Glutamatergic neuron (in vitro differentiated cells): ENCODE measurements at regions not wholly inside any gene's neighbourhood (a gene's known extent, or its start where the extent isn't known, plus 50 kb on each side); places are given as distances from the start of the nearest gene placed in this dataset.

ENCODE experiments used
- DNase-seq: peaks from one replicate; pipeline ENCODE4 v3.0.0; 2022
- H3K27ac Mint-ChIP-seq: one replicate; pipeline ENCODE4 v1.8.0; 2020; ENCODE audit warnings: mild to moderate bottlenecking, mixed read lengths, inconsistent platforms; ENCODE audit not compliant: unreplicated experiment
- H3K27me3 Mint-ChIP-seq: one replicate; pipeline ENCODE4 v1.8.0; 2020; ENCODE audit warnings: mild to moderate bottlenecking, moderate library complexity, mixed read lengths, inconsistent platforms; ENCODE audit not compliant: unreplicated experiment
- H3K36me3 Mint-ChIP-seq: one replicate; pipeline ENCODE4 v1.8.0; 2020; ENCODE audit warnings: mild to moderate bottlenecking, mixed read lengths, inconsistent platforms; ENCODE audit not compliant: unreplicated experiment
- H3K4me1 Mint-ChIP-seq: one replicate; pipeline ENCODE4 v1.8.0; 2020; ENCODE audit warnings: mild to moderate bottlenecking, low read depth, mixed read lengths, inconsistent platforms; ENCODE audit not compliant: unreplicated experiment
- H3K4me3 Mint-ChIP-seq: one replicate; pipeline ENCODE4 v1.8.0; 2020; ENCODE audit warnings: mild to moderate bottlenecking, mixed read lengths, inconsistent platforms; ENCODE audit not compliant: unreplicated experiment
- H3K9me3 Mint-ChIP-seq: one replicate; pipeline ENCODE4 v1.8.0; 2020; ENCODE audit warnings: mild to moderate bottlenecking, moderate library complexity, mixed read lengths, inconsistent platforms; ENCODE audit not compliant: unreplicated experiment
- TF ChIP-seq, protein P1 (sequence below): fragments of 200-600 bp; sonication (generic); IDR thresholded peaks from one replicate; pipeline ENCODE4 v1.5.0; 2021; ENCODE audit not compliant: partially characterized antibody, unreplicated experiment

DNA sequence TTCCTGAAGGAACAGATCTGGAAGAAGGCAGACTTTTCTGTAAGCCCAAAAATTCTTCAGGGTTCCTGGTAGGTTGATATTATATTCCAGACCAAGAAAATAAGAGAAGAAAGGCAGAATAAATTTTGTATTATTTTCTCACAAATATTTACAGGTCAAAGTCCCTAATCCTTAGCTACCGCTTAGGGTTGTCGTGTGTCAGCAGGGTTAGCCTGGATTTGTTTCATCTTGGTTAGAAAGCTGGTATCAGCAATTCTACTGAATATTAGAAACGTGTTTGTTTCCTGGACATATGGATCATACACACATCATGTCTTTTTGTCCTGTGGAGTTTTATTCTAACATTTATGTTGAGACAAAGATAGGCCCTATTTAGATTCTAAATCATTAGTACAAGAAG, 232.9 kb upstream of the CXXC4 start:
- Mint-ChIP-seq H3K27ac (no peak overlapping the region), H3K36me3 (no peaks in the 10 kb centered on the region), H3K9me3 (no peaks in the 10 kb centered on the region), H3K4me1 (no peaks in the 10 kb centered on the region), H3K27me3 (no peaks in the 10 kb centered on the region), H3K4me3 (no peak overlapping the region)
- TF ChIP-seq, protein P1, sequence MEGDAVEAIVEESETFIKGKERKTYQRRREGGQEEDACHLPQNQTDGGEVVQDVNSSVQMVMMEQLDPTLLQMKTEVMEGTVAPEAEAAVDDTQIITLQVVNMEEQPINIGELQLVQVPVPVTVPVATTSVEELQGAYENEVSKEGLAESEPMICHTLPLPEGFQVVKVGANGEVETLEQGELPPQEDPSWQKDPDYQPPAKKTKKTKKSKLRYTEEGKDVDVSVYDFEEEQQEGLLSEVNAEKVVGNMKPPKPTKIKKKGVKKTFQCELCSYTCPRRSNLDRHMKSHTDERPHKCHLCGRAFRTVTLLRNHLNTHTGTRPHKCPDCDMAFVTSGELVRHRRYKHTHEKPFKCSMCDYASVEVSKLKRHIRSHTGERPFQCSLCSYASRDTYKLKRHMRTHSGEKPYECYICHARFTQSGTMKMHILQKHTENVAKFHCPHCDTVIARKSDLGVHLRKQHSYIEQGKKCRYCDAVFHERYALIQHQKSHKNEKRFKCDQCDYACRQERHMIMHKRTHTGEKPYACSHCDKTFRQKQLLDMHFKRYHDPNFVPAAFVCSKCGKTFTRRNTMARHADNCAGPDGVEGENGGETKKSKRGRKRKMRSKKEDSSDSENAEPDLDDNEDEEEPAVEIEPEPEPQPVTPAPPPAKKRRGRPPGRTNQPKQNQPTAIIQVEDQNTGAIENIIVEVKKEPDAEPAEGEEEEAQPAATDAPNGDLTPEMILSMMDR, result no peak
- no peak for DNase-seq

DNA sequence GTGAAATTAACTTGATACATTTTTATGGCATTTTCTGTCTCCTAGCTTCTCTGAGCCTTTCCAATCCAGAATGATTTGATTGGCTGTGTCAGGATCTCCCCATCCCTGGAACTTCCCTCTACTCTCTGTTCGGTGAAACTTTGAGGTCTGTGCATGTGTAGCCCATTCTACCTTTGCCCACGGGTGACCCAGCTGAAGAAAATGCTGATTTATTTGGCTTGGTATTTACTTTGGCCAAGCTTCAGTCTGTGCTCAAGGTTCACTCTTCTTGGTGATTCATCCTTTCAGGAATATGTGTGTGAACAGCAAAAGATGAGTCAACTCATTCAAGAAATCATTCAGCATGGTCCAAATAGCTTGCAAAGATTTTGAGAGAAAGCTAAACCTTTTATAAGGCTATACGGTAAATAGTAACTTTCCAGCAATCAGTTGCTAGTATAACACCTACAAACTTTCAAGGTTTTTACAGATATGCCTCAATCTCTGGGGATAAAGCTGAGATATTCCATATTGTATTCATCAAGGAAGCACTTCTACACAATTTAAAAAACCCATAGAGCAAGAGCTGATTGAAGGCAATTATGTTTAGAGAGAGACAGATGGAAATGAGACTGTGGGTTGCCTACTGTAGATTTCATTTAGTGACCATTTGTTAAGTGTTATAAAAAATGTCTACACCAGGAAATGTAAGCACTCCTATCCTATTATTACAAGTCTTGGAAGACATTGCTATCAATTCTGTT, 233.9 kb upstream of the CXXC4 start:
- TF ChIP-seq, protein P1, result no peak
- H3K9me3 Mint-ChIP-seq, result peaks cover 1% of the 10 kb centered on the region
- no peak overlapping the region for H3K27ac Mint-ChIP-seq
- no peaks in the 10 kb centered on the region for H3K4me1 Mint-ChIP-seq
- no peaks in the 10 kb centered on the region for H3K36me3 Mint-ChIP-seq
- H3K4me3 Mint-ChIP-seq, result no peak overlapping the region
- no peak for DNase-seq
- H3K27me3 Mint-ChIP-seq, result no peaks in the 10 kb centered on the region

DNA sequence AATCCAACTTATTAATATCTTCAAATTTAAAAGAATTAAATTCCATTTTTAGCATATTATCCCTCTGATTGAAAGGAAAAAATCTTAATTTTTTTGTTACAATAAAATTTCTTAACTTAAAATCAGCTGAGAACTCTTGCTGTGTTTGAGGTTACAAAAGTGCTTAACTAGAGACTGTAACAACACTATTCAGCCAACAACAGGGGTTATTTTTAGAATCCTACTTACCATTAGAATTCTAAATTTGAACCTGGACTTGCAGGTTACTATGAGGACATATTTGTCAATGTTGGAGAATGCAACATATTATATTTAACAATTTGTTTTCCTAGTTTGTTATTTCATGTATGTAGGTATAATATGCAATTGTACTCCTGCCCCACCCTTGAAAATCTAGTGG, 238.1 kb upstream of the CXXC4 start:
- TF ChIP-seq, protein P1, result no peak
- DNase-seq, result no peak
- no peak overlapping the region for H3K4me3 Mint-ChIP-seq
- H3K27me3 Mint-ChIP-seq, result no peaks in the 10 kb centered on the region
- peaks cover 1% of the 10 kb centered on the region for H3K9me3 Mint-ChIP-seq
- no peaks in the 10 kb centered on the region for H3K36me3 Mint-ChIP-seq
- H3K4me1 Mint-ChIP-seq, result no peaks in the 10 kb centered on the region
- no peak overlapping the region for H3K27ac Mint-ChIP-seq

DNA sequence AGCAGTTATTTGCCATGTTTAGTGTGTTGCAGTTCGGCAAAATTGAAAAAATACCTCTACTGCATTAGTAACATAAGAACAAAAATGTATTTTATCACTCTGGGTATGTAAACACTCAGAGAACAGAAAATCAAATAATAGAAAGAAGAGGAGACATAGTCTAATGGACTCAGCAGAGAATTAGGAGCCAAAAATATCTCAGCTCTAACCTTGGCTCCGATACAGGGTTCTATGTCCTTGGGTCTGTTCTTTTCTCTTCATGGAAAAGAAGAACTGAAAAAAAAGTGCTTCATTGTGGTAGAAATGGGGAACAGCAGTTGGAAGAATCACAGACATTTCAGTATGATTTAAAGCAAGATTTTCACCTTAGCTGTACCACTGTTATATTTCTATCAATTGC, 240.5 kb upstream of the CXXC4 start:
- H3K9me3 Mint-ChIP-seq, result peaks cover 1% of the 10 kb centered on the region
- no peaks in the 10 kb centered on the region for H3K4me1 Mint-ChIP-seq
- H3K27ac Mint-ChIP-seq, result no peak overlapping the region
- DNase-seq, result no peak
- no peaks in the 10 kb centered on the region for H3K36me3 Mint-ChIP-seq
- H3K4me3 Mint-ChIP-seq, result no peak overlapping the region
- TF ChIP-seq, protein P1, result no peak
- H3K27me3 Mint-ChIP-seq, result no peaks in the 10 kb centered on the region

DNA sequence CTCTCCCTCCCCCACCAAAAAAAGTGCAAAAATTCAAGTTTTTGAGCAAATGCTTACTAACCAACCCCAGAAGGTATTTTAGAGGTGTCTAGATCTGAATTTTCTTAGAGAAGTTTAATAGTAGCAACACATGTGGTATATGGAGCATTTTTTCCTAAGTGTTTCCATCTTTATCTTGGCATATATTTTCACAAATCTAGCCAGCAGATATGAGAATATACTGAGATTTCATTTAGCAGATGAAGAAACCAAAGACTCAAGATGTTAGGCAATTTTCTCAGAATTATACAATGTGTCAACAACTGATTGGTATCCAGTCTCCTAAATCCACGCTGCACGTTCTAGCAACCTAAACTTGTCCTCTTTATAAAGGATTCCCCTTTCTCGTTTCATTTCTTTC, 245.5 kb upstream of the CXXC4 start:
- Mint-ChIP-seq H3K9me3 (no peaks in the 10 kb centered on the region), H3K4me3 (no peak overlapping the region), H3K27ac (no peak overlapping the region), H3K27me3 (no peaks in the 10 kb centered on the region), H3K4me1 (no peaks in the 10 kb centered on the region), H3K36me3 (no peaks in the 10 kb centered on the region)
- TF ChIP-seq, protein P1, result no peak
- no peak for DNase-seq
